ENCODE measurements at regions not wholly inside any gene's neighbourhood (a gene's known extent, or its start where the extent isn't known, plus 50 kb on each side); places are given as distances from the start of the nearest gene placed in this dataset.

- no peak for TF ChIP-seq CTCF (IDR thresholded peaks at IDR 0.05)
- no peak for TF ChIP-seq ZFX (IDR thresholded peaks at IDR 0.05; ENCODE audit: borderline replicate concordance)
Measured at GRCh38 chr17:11142231-11142630, 98.8 kb upstream of the SHISA6 start.

All from 22Rv1 (cell line).